ENCODE measurements at regions not wholly inside any gene's neighbourhood (a gene's known extent, or its start where the extent isn't known, plus 50 kb on each side); places are given as distances from the start of the nearest gene placed in this dataset.

GRCh38 chr5:113755516-113755915 is 242.0 kb downstream of the YTHDC2 start:
- TF ChIP-seq CTCF (IDR thresholded peaks at IDR 0.05) (no peak), EP300 (IDR thresholded peaks at IDR 0.05) (no peak), POLR2A (IDR thresholded peaks at IDR 0.05) (no peak)

Data from ovary (tissue), 3 donors.